Thyroid gland (tissue), 4 donors: ENCODE measurements at regions not wholly inside any gene's neighbourhood (a gene's known extent, or its start where the extent isn't known, plus 50 kb on each side); places are given as distances from the start of the nearest gene placed in this dataset.

Source experiments
- CTCF ChIP-seq, 6 experiments: fragments of 200-600 bp in 3 of 6; fragments of 450-650 bp in 3 of 6; sonication (generic) in 3 of 6; IDR thresholded peaks; one replicate each; pipeline ENCODE4 v1.5.1; 2016 to 2019; ENCODE audit warnings: antibody characterized with exemption in 6 of 6, mild to moderate bottlenecking in 2 of 6, inconsistent platforms in 1 of 6, moderate library complexity in 1 of 6
- POLR2A ChIP-seq, 2 donors: fragments of 450-650 bp; IDR thresholded peaks; one replicate each; pipeline ENCODE4 v1.6.1; 2017; ENCODE audit warnings: antibody characterized with exemption in 2 of 2, mild to moderate bottlenecking in 2 of 2, moderate library complexity in 1 of 2

- no peak for TF ChIP-seq CTCF (IDR thresholded peaks at IDR 0.05)
- TF ChIP-seq POLR2A (IDR thresholded peaks at IDR 0.05): no peak
These were observed 285.6 kb upstream of the ARHGEF26 start for GRCh38 chr3:153835540-153835939.
